ENCODE measurements at regions not wholly inside any gene's neighbourhood (a gene's known extent, or its start where the extent isn't known, plus 50 kb on each side); places are given as distances from the start of the nearest gene placed in this dataset.

DNA sequence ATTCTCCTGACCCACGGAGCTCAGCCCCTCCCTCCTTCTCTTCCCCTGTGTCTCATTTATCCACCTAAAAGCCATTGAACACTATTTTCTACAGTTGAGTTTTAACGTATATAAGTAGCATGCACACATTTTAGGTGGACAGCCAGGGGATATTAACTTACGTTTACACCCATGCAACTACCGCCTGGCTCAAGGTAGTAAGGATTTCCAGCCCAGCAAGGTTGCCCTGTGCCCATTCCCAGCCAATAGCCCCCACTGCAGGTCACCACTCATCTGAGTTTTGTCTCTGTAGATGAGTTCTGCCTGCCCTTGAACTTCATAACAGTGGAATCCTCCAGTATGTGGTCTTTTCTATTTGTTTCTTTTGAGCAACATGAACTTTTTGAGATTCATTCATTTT, 65.4 kb downstream of the SMIM38 start:
- TF ChIP-seq, protein P1, sequence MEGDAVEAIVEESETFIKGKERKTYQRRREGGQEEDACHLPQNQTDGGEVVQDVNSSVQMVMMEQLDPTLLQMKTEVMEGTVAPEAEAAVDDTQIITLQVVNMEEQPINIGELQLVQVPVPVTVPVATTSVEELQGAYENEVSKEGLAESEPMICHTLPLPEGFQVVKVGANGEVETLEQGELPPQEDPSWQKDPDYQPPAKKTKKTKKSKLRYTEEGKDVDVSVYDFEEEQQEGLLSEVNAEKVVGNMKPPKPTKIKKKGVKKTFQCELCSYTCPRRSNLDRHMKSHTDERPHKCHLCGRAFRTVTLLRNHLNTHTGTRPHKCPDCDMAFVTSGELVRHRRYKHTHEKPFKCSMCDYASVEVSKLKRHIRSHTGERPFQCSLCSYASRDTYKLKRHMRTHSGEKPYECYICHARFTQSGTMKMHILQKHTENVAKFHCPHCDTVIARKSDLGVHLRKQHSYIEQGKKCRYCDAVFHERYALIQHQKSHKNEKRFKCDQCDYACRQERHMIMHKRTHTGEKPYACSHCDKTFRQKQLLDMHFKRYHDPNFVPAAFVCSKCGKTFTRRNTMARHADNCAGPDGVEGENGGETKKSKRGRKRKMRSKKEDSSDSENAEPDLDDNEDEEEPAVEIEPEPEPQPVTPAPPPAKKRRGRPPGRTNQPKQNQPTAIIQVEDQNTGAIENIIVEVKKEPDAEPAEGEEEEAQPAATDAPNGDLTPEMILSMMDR (conservative IDR thresholded peaks at IDR 0.05), result no peak
- no peak for TF ChIP-seq ZFX (IDR thresholded peaks at IDR 0.05)

All from C4-2B (cell line).